ENCODE measurements at regions not wholly inside any gene's neighbourhood (a gene's known extent, or its start where the extent isn't known, plus 50 kb on each side); places are given as distances from the start of the nearest gene placed in this dataset.

GRCh38 chr16:73692861-73693260 is 603.8 kb upstream of the PSMD7 start:
- H3K4me1 ChIP-seq (ENCODE audit: control insufficient read depth in 1 of 2, insufficient read depth in 2 of 2, low read length in 2 of 2): no peaks in the 10 kb centered on the region
- H3K9me2 ChIP-seq (ENCODE audit: insufficient read depth): no peaks in the 10 kb centered on the region
- H3K9ac ChIP-seq (ENCODE audit: low read length): no peak overlapping the region
- ATAC-seq (no peak), DNase-seq (ENCODE audit: low read depth, low spot score) (no peak)
- RAD21 ChIA-PET (ENCODE audit: low non-redundant PET in 1 of 2, low total read pairs in 2 of 2, uncharacterized antibody in 2 of 2, unreplicated experiment in 2 of 2): no interaction called here
- POLR2A ChIA-PET: interaction anchor here (0.6 kb wide), 1 partner anchor 87 kb away, joined by 3 read pairs; no protein-coding TSS in a partner anchor
- no peaks in the 10 kb centered on the region for H4K20me1 ChIP-seq (ENCODE audit: insufficient read depth)
- H3K4me3 ChIP-seq (replicated peaks in 1 of 2; ENCODE audit: low read depth in 1 of 2, low read length in 2 of 2): no peak overlapping the region
- no peaks in the 10 kb centered on the region for H3K79me2 ChIP-seq (ENCODE audit: insufficient read depth, low read length)
- no peak overlapping the region for H2AFZ ChIP-seq (ENCODE audit: low read depth, low read length, poor library complexity, severe bottlenecking)
- H3K27ac ChIP-seq (ENCODE audit: low read depth, low read length): no peak overlapping the region
- peaks cover 39% of the 10 kb centered on the region for H3K27me3 ChIP-seq (ENCODE audit: insufficient read depth, low read length)
- no peak for TF ChIP-seq RAD21 (IDR thresholded peaks at IDR 0.05; ENCODE audit: low read depth)
- no peak for TF ChIP-seq POLR2AphosphoS5 (IDR thresholded peaks at IDR 0.05; ENCODE audit: low read depth, low read length)
- TF ChIP-seq ELF1 (IDR thresholded peaks at IDR 0.05; ENCODE audit: borderline replicate concordance, low read depth): no peak
- H3K4me2 ChIP-seq (ENCODE audit: low read length): no peak overlapping the region
- CTCF ChIA-PET: no interaction called here
- no TSS peak for BruUV-seq (replicated peaks)
- intact Hi-C loops (cut with micrococcal nuclease): no loop called here
- H3K9me3 ChIP-seq (ENCODE audit: control insufficient read depth in 1 of 2, insufficient read depth in 1 of 2, low read depth in 1 of 2, low read length in 2 of 2): no peaks in the 10 kb centered on the region
- H3K36me3 ChIP-seq (ENCODE audit: control insufficient read depth in 1 of 2, insufficient read depth in 2 of 2, low read length in 2 of 2): no peaks in the 10 kb centered on the region

DNA sequence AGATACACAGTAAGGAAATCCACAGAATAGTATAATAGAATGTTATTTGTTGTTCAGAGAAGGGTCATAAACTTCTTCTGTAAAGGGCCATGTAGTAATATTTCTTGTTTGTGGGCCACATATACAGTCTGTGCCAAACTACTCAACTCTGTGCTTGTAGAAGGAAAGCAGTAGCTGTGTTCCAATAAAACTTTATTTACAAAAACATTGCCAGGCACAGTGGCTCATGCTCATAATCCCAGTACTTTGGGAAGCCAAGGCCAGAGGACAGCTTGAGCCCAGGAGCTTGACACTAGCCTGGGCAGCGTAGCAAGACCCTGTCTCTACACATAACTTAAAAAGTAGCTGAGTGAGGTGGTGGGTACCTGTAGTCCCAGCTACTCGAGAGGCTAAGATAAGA is 612.8 kb upstream of the PSMD7 start:
- Histone ChIP-seq H3K27ac (ENCODE audit: low read depth, low read length) (no peak overlapping the region), H4K20me1 (ENCODE audit: insufficient read depth) (no peaks in the 10 kb centered on the region), H3K4me2 (ENCODE audit: low read length) (no peak overlapping the region), H2AFZ (ENCODE audit: low read depth, low read length, poor library complexity, severe bottlenecking) (no peak overlapping the region), H3K79me2 (ENCODE audit: insufficient read depth, low read length) (no peaks in the 10 kb centered on the region), H3K4me1 (ENCODE audit: control insufficient read depth in 1 of 2, insufficient read depth in 2 of 2, low read length in 2 of 2) (no peaks in the 10 kb centered on the region), H3K4me3 (replicated peaks in 1 of 2; ENCODE audit: low read depth in 1 of 2, low read length in 2 of 2) (no peak overlapping the region), H3K9me3 (ENCODE audit: control insufficient read depth in 1 of 2, insufficient read depth in 1 of 2, low read depth in 1 of 2, low read length in 2 of 2) (no peaks in the 10 kb centered on the region), H3K9me2 (ENCODE audit: insufficient read depth) (no peaks in the 10 kb centered on the region), H3K36me3 (ENCODE audit: control insufficient read depth in 1 of 2, insufficient read depth in 2 of 2, low read length in 2 of 2) (no peaks in the 10 kb centered on the region), H3K9ac (ENCODE audit: low read length) (no peak overlapping the region), H3K27me3 (ENCODE audit: insufficient read depth, low read length) (peaks cover 26% of the 10 kb centered on the region)
- no TSS peak for BruUV-seq (replicated peaks)
- ChIA-PET RAD21 (ENCODE audit: low non-redundant PET in 1 of 2, low total read pairs in 2 of 2, uncharacterized antibody in 2 of 2, unreplicated experiment in 2 of 2) (no interaction called here), POLR2A (no interaction called here), CTCF (no interaction called here)
- ATAC-seq (no peak), DNase-seq (ENCODE audit: low read depth, low spot score) (no peak)
- intact Hi-C loops (cut with micrococcal nuclease): no loop called here
- TF ChIP-seq CBX3 (IDR thresholded peaks at IDR 0.05; ENCODE audit: low read depth): no peak
- no peak for TF ChIP-seq YY1 (IDR thresholded peaks at IDR 0.05; ENCODE audit: extremely low read depth, insufficient replicate concordance, low read depth, low read length)
